WERI-Rb-1 (cell line): ENCODE measurements at regions not wholly inside any gene's neighbourhood (a gene's known extent, or its start where the extent isn't known, plus 50 kb on each side); places are given as distances from the start of the nearest gene placed in this dataset.

ENCODE experiments used
- DNase-seq: peaks from one replicate; pipeline ENCODE4 v3.0.0-alpha.2; 2020
- H3K27ac ChIP-seq: fragments of 250-450 bp; sonication (Bioruptor Pico); 2 replicates; pipeline ENCODE4 v1.5.1; 2020; ENCODE audit warnings: mild to moderate bottlenecking, moderate library complexity
- H3K27me3 ChIP-seq: fragments of 250-450 bp; sonication (Bioruptor Pico); 2 replicates; pipeline ENCODE4 v1.5.1; 2021; ENCODE audit warnings: mild to moderate bottlenecking, low read depth, moderate library complexity; ENCODE audit not compliant: insufficient read depth, severe bottlenecking
- H3K36me3 ChIP-seq: fragments of 250-450 bp; sonication (Bioruptor Pico); 2 replicates; pipeline ENCODE4 v1.5.1; 2020; ENCODE audit warnings: mild to moderate bottlenecking, moderate library complexity
- H3K4me3 ChIP-seq: 2 replicates; pipeline ENCODE4 v1.5.1; 2011; ENCODE audit warnings: low read depth, mild to moderate bottlenecking, control low read depth, low read length
- H3K9me3 ChIP-seq: fragments of 250-450 bp; sonication (Bioruptor Pico); 2 replicates; pipeline ENCODE4 v1.5.1; 2021; ENCODE audit warnings: mild to moderate bottlenecking, moderate library complexity; ENCODE audit not compliant: severe bottlenecking
- CTCF ChIP-seq: IDR thresholded peaks from 2 replicates; pipeline ENCODE4 v1.5.1; 2011; ENCODE audit warnings: low read depth, mild to moderate bottlenecking, control low read depth, inconsistent platforms, low read length

- Histone ChIP-seq H3K27ac (no peak overlapping the region), H3K9me3 (no peaks in the 10 kb centered on the region), H3K4me3 (no peak overlapping the region), H3K36me3 (no peaks in the 10 kb centered on the region), H3K27me3 (no peaks in the 10 kb centered on the region)
- no peak for TF ChIP-seq CTCF
- no peak for DNase-seq
These were observed 102.9 kb upstream of the SIRPA start for GRCh38 chr20:1792274-1792673.

- Histone ChIP-seq H3K27me3 (no peaks in the 10 kb centered on the region), H3K9me3 (no peaks in the 10 kb centered on the region), H3K4me3 (no peak overlapping the region), H3K27ac (no peak overlapping the region), H3K36me3 (no peaks in the 10 kb centered on the region)
- no peak for TF ChIP-seq CTCF
- DNase-seq: no peak
These were observed 104.8 kb upstream of the SIRPA start for GRCh38 chr20:1790386-1790785.

- DNase-seq: no peak
- Histone ChIP-seq H3K4me3 (no peak overlapping the region), H3K27me3 (no peaks in the 10 kb centered on the region), H3K27ac (no peak overlapping the region), H3K9me3 (no peaks in the 10 kb centered on the region), H3K36me3 (no peaks in the 10 kb centered on the region)
- TF ChIP-seq CTCF: no peak
These were observed 107.2 kb upstream of the SIRPA start for GRCh38 chr20:1788044-1788443.

GRCh38 chr20:1786486-1786885 is 108.7 kb upstream of the SIRPA start:
- no peak for TF ChIP-seq CTCF
- H3K27ac ChIP-seq: no peak overlapping the region
- H3K4me3 ChIP-seq: no peak overlapping the region
- no peaks in the 10 kb centered on the region for H3K9me3 ChIP-seq
- H3K36me3 ChIP-seq: no peaks in the 10 kb centered on the region
- DNase-seq: no peak
- no peaks in the 10 kb centered on the region for H3K27me3 ChIP-seq

GRCh38 chr20:1784586-1784985 is 110.6 kb upstream of the SIRPA start:
- no peak overlapping the region for H3K4me3 ChIP-seq
- no peaks in the 10 kb centered on the region for H3K36me3 ChIP-seq
- DNase-seq: no peak
- no peaks in the 10 kb centered on the region for H3K9me3 ChIP-seq
- TF ChIP-seq CTCF: no peak
- no peak overlapping the region for H3K27ac ChIP-seq
- no peaks in the 10 kb centered on the region for H3K27me3 ChIP-seq

- H3K9me3 ChIP-seq: no peaks in the 10 kb centered on the region
- no peaks in the 10 kb centered on the region for H3K36me3 ChIP-seq
- H3K27me3 ChIP-seq: no peaks in the 10 kb centered on the region
- TF ChIP-seq CTCF: no peak
- no peak for DNase-seq
- no peak overlapping the region for H3K27ac ChIP-seq
- no peak overlapping the region for H3K4me3 ChIP-seq
These were observed 112.0 kb upstream of the SIRPA start for GRCh38 chr20:1783245-1783644.
